ENCODE measurements at regions not wholly inside any gene's neighbourhood (a gene's known extent, or its start where the extent isn't known, plus 50 kb on each side); places are given as distances from the start of the nearest gene placed in this dataset.

DNA sequence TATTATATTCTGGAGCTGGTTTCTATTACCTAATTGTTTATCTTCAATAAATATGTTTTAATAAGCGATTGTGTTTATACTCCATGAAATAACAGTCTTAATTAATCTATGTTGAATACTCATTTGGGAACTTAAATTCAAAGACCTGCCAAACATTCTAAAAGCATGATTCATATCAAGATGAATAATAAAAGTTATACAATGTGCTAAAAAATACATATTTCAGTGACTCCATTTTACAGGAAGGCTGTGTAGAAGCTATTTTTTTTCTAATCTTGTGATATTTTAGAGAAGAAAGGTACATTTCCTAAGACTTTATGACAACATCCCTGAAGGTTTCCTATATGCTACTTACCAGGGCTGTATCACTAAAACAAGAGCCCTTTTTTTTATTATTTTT, 417.9 kb downstream of the NFIB start:
- peak; percentile 10 for DNase-seq

GRCh38 chr9:13885258-13885657, 428.7 kb downstream of the NFIB start:
- no peak for DNase-seq

DNA sequence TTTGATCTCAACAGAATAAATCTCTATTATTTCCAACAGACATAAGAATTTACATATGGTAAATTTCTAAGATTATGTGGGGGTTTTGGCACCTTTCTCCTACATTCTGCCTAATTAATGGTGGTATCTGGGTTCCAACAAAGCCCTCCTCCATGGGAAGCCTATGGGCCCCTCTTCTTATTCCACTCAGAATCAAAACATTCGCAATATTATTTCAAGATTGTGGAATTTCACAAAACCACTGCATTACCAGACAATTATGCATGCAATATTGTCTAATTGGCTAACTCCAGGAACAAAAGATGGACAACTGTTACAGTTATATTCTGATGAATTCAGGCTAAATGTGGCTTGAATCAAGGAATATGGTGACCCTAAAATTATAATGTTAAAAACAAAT, 434.0 kb downstream of the NFIB start:
- DNase-seq: peak; percentile 62

- no peak for DNase-seq
Observed at GRCh38 chr9:13879011-13879410, 434.9 kb downstream of the NFIB start.

GRCh38 chr9:13878241-13878711, 435.7 kb downstream of the NFIB start:
- no peak for DNase-seq

DNA sequence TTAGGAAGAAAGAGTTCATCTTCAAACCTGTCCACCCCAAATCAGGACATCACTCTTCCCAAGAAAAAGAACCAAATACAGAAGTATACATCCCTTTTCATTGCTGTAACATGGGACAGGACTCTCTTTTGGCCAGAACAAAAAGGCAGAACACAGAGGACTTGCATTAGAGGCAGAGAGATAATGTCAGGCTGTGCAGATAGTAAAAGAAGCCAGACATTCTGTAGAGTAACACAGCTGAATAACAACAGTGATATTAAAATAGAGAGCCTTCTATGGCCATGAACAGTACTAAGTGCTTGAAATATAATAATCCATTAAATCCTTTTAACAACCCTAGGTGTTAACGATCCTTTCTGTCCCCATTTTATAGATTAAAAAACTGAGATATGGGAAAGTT, 437.2 kb downstream of the NFIB start:
- no peak for DNase-seq

GRCh38 chr9:13873203-13873602, 440.7 kb downstream of the NFIB start:
- DNase-seq: no peak

DNA sequence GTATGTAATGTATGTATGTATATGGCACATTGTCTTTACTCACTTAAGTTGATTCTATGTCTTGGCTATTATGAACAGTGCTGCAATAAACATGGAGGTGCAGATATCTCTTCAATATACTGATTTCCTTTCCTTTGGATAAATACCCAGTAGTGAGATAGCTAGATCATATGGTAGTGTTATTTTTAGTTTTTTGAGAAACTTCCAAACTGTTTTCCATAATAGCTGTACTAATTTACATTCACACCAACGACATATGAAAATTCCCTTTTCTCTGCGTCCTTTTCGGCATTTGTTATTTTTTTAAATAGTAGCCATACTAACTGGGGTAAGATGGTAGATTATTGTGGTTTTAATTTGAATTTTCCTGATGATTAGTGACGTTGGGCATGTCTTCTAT, 445.6 kb downstream of the NFIB start:
- no peak for DNase-seq

DNA sequence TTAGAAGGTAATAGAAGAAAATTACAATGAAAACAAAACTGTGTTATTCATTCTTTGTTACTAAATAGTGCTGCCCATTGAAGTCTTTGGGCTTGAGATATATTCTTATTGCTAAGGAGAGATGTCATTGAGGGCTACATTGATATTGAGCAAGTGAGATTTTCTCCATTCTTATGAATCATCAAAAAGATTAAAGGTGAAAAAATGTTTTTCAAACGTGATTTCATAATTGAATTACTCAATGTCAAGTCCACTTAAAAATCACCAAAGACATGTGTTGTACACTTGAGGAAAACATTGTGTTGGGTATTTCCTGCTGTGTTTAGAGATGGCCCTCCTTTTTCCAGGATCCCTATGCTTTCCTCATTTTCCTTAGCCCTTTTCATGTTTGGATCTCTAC, 448.1 kb downstream of the NFIB start:
- no peak for DNase-seq

DNA sequence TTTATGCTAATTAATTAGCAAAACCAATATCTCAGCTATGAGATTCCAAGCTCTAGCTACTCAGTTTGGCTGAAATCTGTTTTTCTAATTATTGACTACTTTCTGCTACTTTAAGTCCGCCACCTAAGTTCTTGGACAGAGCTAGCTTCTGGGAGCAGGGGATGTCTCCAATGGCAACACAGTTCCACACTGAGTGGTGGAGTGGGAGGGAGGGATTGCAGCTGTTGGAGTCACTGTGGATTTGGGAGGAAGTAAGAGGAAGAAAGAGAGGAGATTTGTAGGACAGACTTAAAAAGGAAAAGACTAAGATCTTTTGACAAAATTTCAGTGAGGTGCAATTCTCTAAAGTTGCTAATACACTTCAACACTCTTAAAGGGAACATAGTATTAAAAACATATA, 450.8 kb downstream of the NFIB start:
- DNase-seq: no peak

DNA sequence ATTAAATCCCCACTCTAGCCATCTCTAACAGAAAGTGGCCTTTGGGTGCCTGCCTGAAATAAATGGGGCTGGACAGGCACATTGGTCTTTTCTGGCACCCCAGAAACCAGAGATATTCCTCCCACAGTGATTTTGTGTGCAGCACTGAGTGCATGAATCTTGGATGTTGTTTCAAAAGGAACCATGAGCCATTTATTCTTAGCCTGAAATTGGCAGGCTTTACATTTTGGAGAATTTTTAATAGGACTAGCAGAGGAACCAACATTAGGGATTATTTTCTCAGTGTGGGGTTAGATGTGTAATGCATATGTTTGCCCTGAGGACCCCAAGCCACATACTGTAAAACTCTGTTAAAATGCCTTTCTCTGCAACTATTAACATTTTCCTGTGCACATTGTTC, 451.3 kb downstream of the NFIB start:
- DNase-seq: no peak

GRCh38 chr9:13860946-13861640, 452.8 kb downstream of the NFIB start:
- peak; percentile 15 for DNase-seq

GRCh38 chr9:13860019-13860418, 453.9 kb downstream of the NFIB start:
- no peak for DNase-seq

DNA sequence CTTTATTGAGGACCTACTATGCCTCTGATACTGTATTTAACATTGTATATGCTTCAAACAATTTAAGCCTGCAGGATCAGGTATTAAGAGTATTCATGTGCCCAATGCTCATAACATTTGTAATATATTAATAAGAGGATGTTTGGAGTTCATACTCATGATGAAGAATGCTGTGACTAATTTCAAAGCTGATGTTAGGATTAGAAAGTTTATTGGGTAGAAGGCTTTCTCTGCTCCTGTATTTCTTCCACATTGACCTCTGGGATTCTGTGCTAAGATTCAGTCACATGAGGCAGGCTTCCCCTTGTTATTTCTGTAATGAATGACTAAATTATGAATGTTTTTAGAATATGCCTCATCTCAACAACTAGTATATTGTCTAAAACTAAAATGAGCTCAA, 456.4 kb downstream of the NFIB start:
- peak; percentile 73 for DNase-seq

DNA sequence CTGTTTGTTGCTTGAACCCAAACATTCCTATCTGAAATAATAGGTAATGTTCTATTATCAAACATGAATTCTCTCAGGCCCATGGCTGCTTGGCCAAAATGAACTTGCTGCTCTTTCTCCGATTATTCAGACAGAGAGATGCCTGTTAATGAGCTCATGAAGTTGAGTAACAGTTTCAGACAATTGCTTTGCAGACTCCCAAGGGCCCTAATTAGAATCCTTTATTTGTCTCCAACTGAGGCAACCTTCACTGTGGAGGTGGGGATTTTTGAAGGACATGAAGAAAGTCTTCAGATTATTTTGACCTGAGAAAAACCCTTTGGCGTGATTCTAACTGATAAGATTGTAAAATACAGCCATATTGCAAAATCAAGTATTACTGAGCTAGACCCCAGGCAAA, 466.7 kb downstream of the NFIB start:
- peak; percentile 30 for DNase-seq

DNA sequence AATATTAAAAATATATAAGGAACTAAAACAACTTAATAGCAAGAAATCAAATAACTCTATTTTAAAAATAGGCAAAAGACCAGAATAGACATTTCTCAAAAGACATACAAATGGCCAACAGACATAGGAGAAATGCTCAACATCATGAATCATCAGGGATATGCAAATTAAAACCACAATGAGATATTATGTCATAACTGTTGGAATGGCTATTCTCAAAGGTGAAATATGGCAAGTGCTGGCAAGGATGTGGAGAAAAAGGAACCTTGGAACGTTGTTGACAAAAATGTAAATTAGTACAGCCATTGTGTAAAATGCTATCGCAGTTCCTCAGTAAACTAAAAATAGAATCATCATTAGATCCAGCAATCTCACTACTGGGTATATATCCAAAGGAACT, 468.5 kb downstream of the NFIB start:
- DNase-seq: peak; percentile 96

DNA sequence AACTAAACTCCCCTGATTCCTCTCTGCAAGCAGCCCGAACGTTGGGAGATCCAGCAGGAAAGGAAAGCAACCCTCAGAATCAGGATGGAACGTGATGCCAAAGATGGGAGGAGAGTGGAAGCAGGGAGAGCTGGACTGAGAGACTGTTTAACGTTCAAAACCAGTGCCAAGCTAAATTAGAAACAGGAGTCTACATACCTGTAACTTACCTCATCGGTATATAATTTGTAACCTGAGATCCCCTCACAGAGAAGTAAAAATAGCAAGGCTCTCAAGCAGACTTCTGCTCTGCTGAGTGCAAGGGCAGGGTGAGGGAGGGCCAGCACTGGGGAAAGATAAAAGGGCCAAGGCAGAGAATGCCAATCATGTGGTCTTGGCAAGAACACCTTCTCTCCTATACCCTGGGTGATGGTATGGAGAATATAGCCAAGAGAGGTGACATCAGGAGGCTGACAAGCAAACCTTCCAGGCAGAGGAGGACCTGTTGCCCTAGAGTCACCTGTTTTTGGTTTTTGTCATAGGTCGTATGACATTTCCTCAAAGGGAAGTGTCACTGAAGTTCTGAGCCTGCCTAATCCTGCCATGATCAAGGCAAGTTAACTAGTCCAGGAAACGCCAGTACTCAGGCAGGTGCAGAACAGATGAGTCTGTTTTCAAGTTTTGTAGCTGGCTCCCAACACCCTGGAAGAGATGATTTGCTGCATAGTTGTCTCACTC, 472.0 kb downstream of the NFIB start:
- no peak for DNase-seq

GRCh38 chr9:13832446-13832845, 481.5 kb downstream of the NFIB start:
- no peak for DNase-seq

DNA sequence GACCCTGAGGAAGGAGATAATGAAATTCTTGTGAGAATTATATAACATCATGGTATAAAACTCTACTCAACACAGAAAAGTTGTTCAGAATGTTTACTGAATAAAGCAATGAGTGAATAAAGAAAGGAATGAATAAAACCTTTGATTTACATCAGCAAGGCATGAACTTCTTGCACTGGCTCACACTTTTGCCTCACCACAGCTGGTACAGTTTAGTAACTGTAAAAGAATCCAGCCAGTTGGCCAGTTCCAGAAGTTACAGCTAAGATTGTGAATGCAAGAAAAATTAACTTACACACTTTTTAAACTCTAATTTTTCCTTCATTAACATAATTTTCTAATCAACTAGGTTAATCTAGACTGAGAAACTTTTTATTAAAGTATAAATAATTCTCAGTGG, 490.9 kb downstream of the NFIB start:
- peak; percentile 33 for DNase-seq

- DNase-seq: peak; percentile 11
Observed at GRCh38 chr9:13817754-13818278, 496.1 kb downstream of the NFIB start.

- no peak for DNase-seq
Observed at GRCh38 chr9:13816837-13817236, 497.1 kb downstream of the NFIB start.

GRCh38 chr9:13814647-13815400, 499.1 kb downstream of the NFIB start:
- DNase-seq: no peak

DNA sequence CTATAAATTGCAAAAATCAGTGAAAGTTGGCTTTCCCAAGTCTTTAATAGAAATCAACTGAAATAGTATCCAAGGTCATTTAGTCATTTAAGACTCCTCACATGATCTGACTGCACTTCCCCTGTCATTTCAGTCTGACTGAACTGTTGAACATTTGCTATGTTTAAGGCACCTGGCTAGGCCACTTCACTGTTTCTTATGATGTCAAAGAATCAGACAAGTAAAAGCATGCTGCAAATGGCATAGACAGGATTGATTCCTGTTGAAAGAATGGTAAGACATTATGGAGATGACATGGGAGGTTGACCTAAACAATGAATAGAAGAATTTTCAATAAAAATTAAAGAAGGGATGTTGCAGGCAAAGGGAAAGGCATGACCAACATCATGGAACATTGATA, 502.1 kb downstream of the NFIB start:
- no peak for DNase-seq

GRCh38 chr9:13810510-13810909, 503.4 kb downstream of the NFIB start:
- no peak for DNase-seq

Data from fibroblast of skin of right biceps (primary cell).